CD4-positive, alpha-beta memory T cell (primary cell): ENCODE measurements at regions not wholly inside any gene's neighbourhood (a gene's known extent, or its start where the extent isn't known, plus 50 kb on each side); places are given as distances from the start of the nearest gene placed in this dataset.
"Not testable (repeated sequence)": the region's sequence is repeated elsewhere in the genome, so short reads cannot be mapped to it uniquely, and the experiment has no call there.

ENCODE experiments used
- CTCF ChIA-PET: fragments of 350-600 bp; sonication (Branson Sonifier 250); formaldehyde crosslinking; loops from one replicate; lab custom pipeline; 2021; ENCODE audit warnings: inconsistent platforms; ENCODE audit not compliant: partially characterized antibody; lab: Charles Lee
- POLR2A ChIA-PET: fragments of 350-600 bp; sonication (Branson Sonifier 250); formaldehyde crosslinking; loops from one replicate; lab custom pipeline; 2021; ENCODE audit not compliant: partially characterized antibody; lab: Charles Lee
- DNase-seq, 5 donors: peaks; one replicate each; pipeline versions ENCODE4 v3.0.0 to v3.0.0-alpha.2; 2020 to 2022; ENCODE audit warnings: mixed read lengths in 1 of 5
- H3K27ac ChIP-seq: one replicate; pipeline ENCODE4 v1.7.0; 2013; ENCODE audit warnings: low read depth, low read length
- H3K27me3 ChIP-seq: 2 replicates; pipeline ENCODE4 v1.7.0; 2013; ENCODE audit warnings: mild to moderate bottlenecking, low read length, moderate library complexity; ENCODE audit not compliant: insufficient read depth
- H3K36me3 ChIP-seq: 2 replicates; pipeline ENCODE4 v1.7.0; 2013; ENCODE audit warnings: mild to moderate bottlenecking, low read length, moderate library complexity; ENCODE audit not compliant: insufficient read depth
- H3K4me1 ChIP-seq: 2 replicates; pipeline ENCODE4 v1.7.0; 2013; ENCODE audit warnings: mild to moderate bottlenecking, low read length, moderate library complexity; ENCODE audit not compliant: insufficient read depth
- H3K4me3 ChIP-seq, 2 donors: one replicate each; pipeline ENCODE4 v1.7.0; 2013; ENCODE audit warnings: low read length in 2 of 2, mild to moderate bottlenecking in 1 of 2
- H3K9me3 ChIP-seq, 2 donors: one replicate each; pipeline ENCODE4 v1.7.0; 2013; ENCODE audit warnings: low read length in 2 of 2, control low read depth in 1 of 2; ENCODE audit not compliant: control insufficient read depth in 1 of 2
- H3K27ac Mint-ChIP-seq, 7 donors: one replicate each; pipeline ENCODE4 v1.8.0; 2020 to 2021; ENCODE audit warnings: mixed read lengths in 7 of 7, mild to moderate bottlenecking in 6 of 7, inconsistent platforms in 3 of 7, moderate library complexity in 3 of 7
- H3K27me3 Mint-ChIP-seq, 2 donors: one replicate each; pipeline ENCODE4 v1.8.0; 2020 to 2021; ENCODE audit warnings: mixed read lengths in 2 of 2
- H3K36me3 Mint-ChIP-seq, 2 donors: one replicate each; pipeline ENCODE4 v1.8.0; 2020 to 2021; ENCODE audit warnings: mixed read lengths in 2 of 2, inconsistent platforms in 1 of 2, mild to moderate bottlenecking in 1 of 2
- H3K4me1 Mint-ChIP-seq, 4 donors: one replicate each; pipeline ENCODE4 v1.8.0; 2020 to 2021; ENCODE audit warnings: mixed read lengths in 4 of 4, mild to moderate bottlenecking in 1 of 4
- H3K4me3 Mint-ChIP-seq, 8 donors: one replicate each; pipeline ENCODE4 v1.8.0; 2020 to 2021; ENCODE audit warnings: mixed read lengths in 8 of 8, mild to moderate bottlenecking in 7 of 8, moderate library complexity in 6 of 8, inconsistent platforms in 3 of 8
- H3K9me3 Mint-ChIP-seq, 8 donors: one replicate each; pipeline ENCODE4 v1.8.0; 2020 to 2021; ENCODE audit warnings: mixed read lengths in 8 of 8, mild to moderate bottlenecking in 5 of 8, inconsistent platforms in 3 of 8, moderate library complexity in 1 of 8
- intact Hi-C: fragments of 100-400 bp; cut with micrococcal nuclease; formaldehyde crosslinking; loops from one replicate; pipeline ENCODE4 v1.15.1; 2023

- intact Hi-C loops, H3K27me3 ChIP-seq, POLR2A ChIA-PET, H3K4me1 Mint-ChIP-seq, DNase-seq, H3K9me3 Mint-ChIP-seq, H3K36me3 Mint-ChIP-seq, H3K27ac Mint-ChIP-seq, H3K9me3 ChIP-seq, H3K27me3 Mint-ChIP-seq, H3K27ac ChIP-seq, H3K4me3 Mint-ChIP-seq, H3K36me3 ChIP-seq, H3K4me1 ChIP-seq, H3K4me3 ChIP-seq: not testable (repeated sequence)
- CTCF ChIA-PET: interaction anchor here (0.6 kb wide), 1 partner anchor 903 kb away, joined by 4 read pairs; no protein-coding TSS in a partner anchor
These were observed 1302.4 kb upstream of the GYPC start for GRCh38 chr2:125353542-125353941.

GRCh38 chr2:125364192-125364983 is 1291.6 kb upstream of the GYPC start:
- H3K36me3 Mint-ChIP-seq: no peaks in the 10 kb centered on the region
- H3K4me1 ChIP-seq: no peaks in the 10 kb centered on the region
- H3K9me3 ChIP-seq: no peaks in the 10 kb centered on the region
- H3K4me3 Mint-ChIP-seq: no peak overlapping the region
- no peak overlapping the region for H3K27ac Mint-ChIP-seq
- POLR2A ChIA-PET: no interaction called here
- no peak for DNase-seq
- H3K4me3 ChIP-seq: no peak overlapping the region
- no peaks in the 10 kb centered on the region for H3K27me3 Mint-ChIP-seq
- no peak overlapping the region for H3K27ac ChIP-seq
- intact Hi-C loops: no loop called here
- no peaks in the 10 kb centered on the region for H3K36me3 ChIP-seq
- no peaks in the 10 kb centered on the region for H3K27me3 ChIP-seq
- CTCF ChIA-PET: no interaction called here
- no peaks in the 10 kb centered on the region for H3K4me1 Mint-ChIP-seq
- peaks cover 0 to 14% (median 8%) of the 10 kb centered on the region in 8 donors for H3K9me3 Mint-ChIP-seq

GRCh38 chr2:125364984-125365265 is 1291.0 kb upstream of the GYPC start:
- no peaks in the 10 kb centered on the region for H3K9me3 ChIP-seq
- ChIA-PET CTCF (no interaction called here), POLR2A (no interaction called here)
- Mint-ChIP-seq H3K4me3 (no peak overlapping the region), H3K36me3 (no peaks in the 10 kb centered on the region), H3K4me1 (no peaks in the 10 kb centered on the region), H3K27ac (no peak overlapping the region), H3K27me3 (no peaks in the 10 kb centered on the region), H3K9me3 (peaks cover 0 to 14% (median 8%) of the 10 kb centered on the region in 8 donors)
- no peak for DNase-seq
- no peak overlapping the region for H3K27ac ChIP-seq
- intact Hi-C loops: no loop called here
- H3K36me3 ChIP-seq: no peaks in the 10 kb centered on the region
- no peak overlapping the region for H3K4me3 ChIP-seq
- no peaks in the 10 kb centered on the region for H3K4me1 ChIP-seq
- H3K27me3 ChIP-seq: no peaks in the 10 kb centered on the region

- POLR2A ChIA-PET: no interaction called here
- Mint-ChIP-seq H3K4me1 (no peaks in the 10 kb centered on the region), H3K4me3 (no peak overlapping the region), H3K27me3 (no peaks in the 10 kb centered on the region), H3K9me3 (peaks cover 4 to 17% (median 8%) of the 10 kb centered on the region in 8 donors), H3K36me3 (no peaks in the 10 kb centered on the region), H3K27ac (no peak overlapping the region)
- Histone ChIP-seq H3K4me1 (no peaks in the 10 kb centered on the region), H3K4me3 (no peak overlapping the region), H3K9me3 (no peaks in the 10 kb centered on the region), H3K27ac (no peak overlapping the region), H3K27me3 (no peaks in the 10 kb centered on the region), H3K36me3 (no peaks in the 10 kb centered on the region)
- DNase-seq: no peak
- intact Hi-C loops: no loop called here
- CTCF ChIA-PET: no interaction called here
These were observed 1284.1 kb upstream of the GYPC start for GRCh38 chr2:125371867-125372266.

GRCh38 chr2:125373293-125373692 is 1282.7 kb upstream of the GYPC start:
- H3K4me1 Mint-ChIP-seq: no peaks in the 10 kb centered on the region
- no peak overlapping the region for H3K4me3 Mint-ChIP-seq
- POLR2A ChIA-PET: no interaction called here
- Histone ChIP-seq H3K9me3 (no peaks in the 10 kb centered on the region), H3K36me3 (no peaks in the 10 kb centered on the region), H3K27me3 (no peaks in the 10 kb centered on the region), H3K4me3 (no peak overlapping the region), H3K4me1 (no peaks in the 10 kb centered on the region), H3K27ac (no peak overlapping the region)
- no peak overlapping the region for H3K27ac Mint-ChIP-seq
- CTCF ChIA-PET: no interaction called here
- no peaks in the 10 kb centered on the region for H3K27me3 Mint-ChIP-seq
- no peaks in the 10 kb centered on the region for H3K36me3 Mint-ChIP-seq
- DNase-seq: no peak
- intact Hi-C loops: no loop called here
- peaks cover 4 to 21% (median 9%) of the 10 kb centered on the region in 8 donors for H3K9me3 Mint-ChIP-seq

- intact Hi-C loops: no loop called here
- H3K4me1 Mint-ChIP-seq: no peaks in the 10 kb centered on the region
- H3K27me3 ChIP-seq: no peaks in the 10 kb centered on the region
- no peak for DNase-seq
- ChIA-PET CTCF (no interaction called here), POLR2A (no interaction called here)
- H3K9me3 ChIP-seq: no peaks in the 10 kb centered on the region
- no peak overlapping the region for H3K4me3 ChIP-seq
- no peak overlapping the region for H3K27ac Mint-ChIP-seq
- H3K27me3 Mint-ChIP-seq: no peaks in the 10 kb centered on the region
- H3K27ac ChIP-seq: no peak overlapping the region
- H3K36me3 Mint-ChIP-seq: no peaks in the 10 kb centered on the region
- no peaks in the 10 kb centered on the region for H3K36me3 ChIP-seq
- peaks cover 2 to 17% (median 9%) of the 10 kb centered on the region in 8 donors for H3K9me3 Mint-ChIP-seq
- H3K4me1 ChIP-seq: no peaks in the 10 kb centered on the region
- no peak overlapping the region for H3K4me3 Mint-ChIP-seq
These were observed 1269.9 kb upstream of the GYPC start for GRCh38 chr2:125386074-125386473.

- Histone ChIP-seq H3K4me1 (no peaks in the 10 kb centered on the region), H3K4me3 (no peak overlapping the region), H3K27ac (no peak overlapping the region), H3K36me3 (no peaks in the 10 kb centered on the region), H3K27me3 (no peaks in the 10 kb centered on the region), H3K9me3 (no peaks in the 10 kb centered on the region)
- POLR2A ChIA-PET: no interaction called here
- CTCF ChIA-PET: no interaction called here
- intact Hi-C loops: no loop called here
- Mint-ChIP-seq H3K4me1 (no peaks in the 10 kb centered on the region), H3K4me3 (no peak overlapping the region), H3K36me3 (no peaks in the 10 kb centered on the region), H3K27me3 (no peaks in the 10 kb centered on the region), H3K9me3 (peaks cover 1 to 22% (median 4%) of the 10 kb centered on the region in 8 donors), H3K27ac (no peak overlapping the region)
- DNase-seq: no peak
These were observed 1258.3 kb upstream of the GYPC start for GRCh38 chr2:125397535-125398251.
